PC-9 (cell line): ENCODE measurements at regions not wholly inside any gene's neighbourhood (a gene's known extent, or its start where the extent isn't known, plus 50 kb on each side); places are given as distances from the start of the nearest gene placed in this dataset.

Experiments used
- EZH2 ChIP-seq: fragments of 200-600 bp; sonication (generic); IDR thresholded peaks from 2 replicates; pipeline ENCODE4 v1.8.0; 2017; ENCODE audit warnings: antibody characterized with exemption, low read depth
- TF ChIP-seq, protein P1 (sequence below): fragments of 200-600 bp; sonication (generic); conservative IDR thresholded peaks from 2 replicates; pipeline ENCODE4 v1.6.1; 2017; ENCODE audit warnings: mixed run types, antibody characterized with exemption, mild to moderate bottlenecking, moderate library complexity

DNA sequence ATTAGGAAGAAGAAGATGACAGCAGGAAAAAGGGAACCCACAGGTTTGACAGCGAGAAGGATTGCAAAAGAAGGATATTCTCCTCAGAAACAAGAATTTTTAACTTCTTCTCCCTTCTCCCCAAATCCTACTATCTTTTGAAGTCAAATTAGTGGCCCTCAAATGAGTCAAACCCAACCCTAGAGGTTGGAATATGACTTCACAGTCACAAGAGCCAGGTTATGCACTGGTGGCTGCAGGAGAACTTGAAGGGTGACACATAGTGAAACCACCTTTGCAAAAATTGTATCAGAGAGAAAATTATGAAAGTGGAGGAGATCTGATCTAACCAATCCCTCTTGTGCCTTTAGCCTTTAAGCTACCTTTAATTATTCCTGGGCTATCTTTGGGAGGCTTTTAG is 386.2 kb upstream of the CCDC196 start:
- TF ChIP-seq, protein P1, sequence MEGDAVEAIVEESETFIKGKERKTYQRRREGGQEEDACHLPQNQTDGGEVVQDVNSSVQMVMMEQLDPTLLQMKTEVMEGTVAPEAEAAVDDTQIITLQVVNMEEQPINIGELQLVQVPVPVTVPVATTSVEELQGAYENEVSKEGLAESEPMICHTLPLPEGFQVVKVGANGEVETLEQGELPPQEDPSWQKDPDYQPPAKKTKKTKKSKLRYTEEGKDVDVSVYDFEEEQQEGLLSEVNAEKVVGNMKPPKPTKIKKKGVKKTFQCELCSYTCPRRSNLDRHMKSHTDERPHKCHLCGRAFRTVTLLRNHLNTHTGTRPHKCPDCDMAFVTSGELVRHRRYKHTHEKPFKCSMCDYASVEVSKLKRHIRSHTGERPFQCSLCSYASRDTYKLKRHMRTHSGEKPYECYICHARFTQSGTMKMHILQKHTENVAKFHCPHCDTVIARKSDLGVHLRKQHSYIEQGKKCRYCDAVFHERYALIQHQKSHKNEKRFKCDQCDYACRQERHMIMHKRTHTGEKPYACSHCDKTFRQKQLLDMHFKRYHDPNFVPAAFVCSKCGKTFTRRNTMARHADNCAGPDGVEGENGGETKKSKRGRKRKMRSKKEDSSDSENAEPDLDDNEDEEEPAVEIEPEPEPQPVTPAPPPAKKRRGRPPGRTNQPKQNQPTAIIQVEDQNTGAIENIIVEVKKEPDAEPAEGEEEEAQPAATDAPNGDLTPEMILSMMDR = no peak
- TF ChIP-seq EZH2 = no peak
